NCI-H128 (cell line): ENCODE measurements at regions not wholly inside any gene's neighbourhood (a gene's known extent, or its start where the extent isn't known, plus 50 kb on each side); places are given as distances from the start of the nearest gene placed in this dataset.
A peak's percentile ranks its signal among the peaks of the same experiment; 100 is the strongest.
"Not testable (repeated sequence)": the region's sequence is repeated elsewhere in the genome, so short reads cannot be mapped to it uniquely, and the experiment has no call there.

Experiments
- DNase-seq: peaks from one replicate; lab custom pipeline; 2025; ENCODE audit not compliant: unreplicated experiment; lab: John Stamatoyannopoulos, UW

- no peak for DNase-seq
Measured at GRCh38 chr4:3878678-3879077, 112.5 kb downstream of the ADRA2C start.

GRCh38 chr4:3879681-3880614 lies 113.8 kb downstream of the ADRA2C start:
- no peak for DNase-seq

- peak; percentile 32 for DNase-seq
Measured at GRCh38 chr4:3880615-3881120, 114.5 kb downstream of the ADRA2C start.

GRCh38 chr4:3882316-3882885 lies 116.2 kb downstream of the ADRA2C start:
- DNase-seq: not testable (repeated sequence)

- not testable (repeated sequence) for DNase-seq
Measured at GRCh38 chr4:3884261-3884660, 118.1 kb downstream of the ADRA2C start.

- not testable (repeated sequence) for DNase-seq
Measured at GRCh38 chr4:3893590-3893989, 127.4 kb downstream of the ADRA2C start.

- not testable (repeated sequence) for DNase-seq
Measured at GRCh38 chr4:3894086-3894959, 128.1 kb downstream of the ADRA2C start.

GRCh38 chr4:3896441-3896840 lies 130.3 kb downstream of the ADRA2C start:
- DNase-seq: no peak

GRCh38 chr4:3896871-3897578 lies 130.8 kb downstream of the ADRA2C start:
- not testable (repeated sequence) for DNase-seq

- DNase-seq: no peak
Measured at GRCh38 chr4:3898098-3898497, 131.9 kb downstream of the ADRA2C start.

GRCh38 chr4:3898928-3899327 lies 132.7 kb downstream of the ADRA2C start:
- not testable (repeated sequence) for DNase-seq

- DNase-seq: not testable (repeated sequence)
Measured at GRCh38 chr4:3904264-3904955, 138.2 kb downstream of the ADRA2C start.

GRCh38 chr4:3909616-3910015 lies 143.4 kb downstream of the ADRA2C start:
- DNase-seq: not testable (repeated sequence)

GRCh38 chr4:3910161-3910950 lies 144.2 kb downstream of the ADRA2C start:
- not testable (repeated sequence) for DNase-seq

GRCh38 chr4:3911252-3911856 lies 145.2 kb downstream of the ADRA2C start:
- no peak for DNase-seq

GRCh38 chr4:3914511-3914910 lies 148.3 kb downstream of the ADRA2C start:
- DNase-seq: not testable (repeated sequence)

- DNase-seq: not testable (repeated sequence)
Measured at GRCh38 chr4:3919509-3919908, 153.3 kb downstream of the ADRA2C start.

- DNase-seq: not testable (repeated sequence)
Measured at GRCh38 chr4:3921902-3922301, 155.7 kb downstream of the ADRA2C start.

GRCh38 chr4:3925841-3926240 lies 159.7 kb downstream of the ADRA2C start:
- DNase-seq: not testable (repeated sequence)
